ENCODE measurements at regions not wholly inside any gene's neighbourhood (a gene's known extent, or its start where the extent isn't known, plus 50 kb on each side); places are given as distances from the start of the nearest gene placed in this dataset.

- TF ChIP-seq, protein P1, sequence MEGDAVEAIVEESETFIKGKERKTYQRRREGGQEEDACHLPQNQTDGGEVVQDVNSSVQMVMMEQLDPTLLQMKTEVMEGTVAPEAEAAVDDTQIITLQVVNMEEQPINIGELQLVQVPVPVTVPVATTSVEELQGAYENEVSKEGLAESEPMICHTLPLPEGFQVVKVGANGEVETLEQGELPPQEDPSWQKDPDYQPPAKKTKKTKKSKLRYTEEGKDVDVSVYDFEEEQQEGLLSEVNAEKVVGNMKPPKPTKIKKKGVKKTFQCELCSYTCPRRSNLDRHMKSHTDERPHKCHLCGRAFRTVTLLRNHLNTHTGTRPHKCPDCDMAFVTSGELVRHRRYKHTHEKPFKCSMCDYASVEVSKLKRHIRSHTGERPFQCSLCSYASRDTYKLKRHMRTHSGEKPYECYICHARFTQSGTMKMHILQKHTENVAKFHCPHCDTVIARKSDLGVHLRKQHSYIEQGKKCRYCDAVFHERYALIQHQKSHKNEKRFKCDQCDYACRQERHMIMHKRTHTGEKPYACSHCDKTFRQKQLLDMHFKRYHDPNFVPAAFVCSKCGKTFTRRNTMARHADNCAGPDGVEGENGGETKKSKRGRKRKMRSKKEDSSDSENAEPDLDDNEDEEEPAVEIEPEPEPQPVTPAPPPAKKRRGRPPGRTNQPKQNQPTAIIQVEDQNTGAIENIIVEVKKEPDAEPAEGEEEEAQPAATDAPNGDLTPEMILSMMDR (IDR thresholded peaks at IDR 0.05; ENCODE audit: insufficient read depth, low read length) = no peak
- TF ChIP-seq GABPA (IDR thresholded peaks at IDR 0.05; ENCODE audit: low read depth) = no peak
- no peak for TF ChIP-seq POLR2AphosphoS5 (IDR thresholded peaks at IDR 0.05; ENCODE audit: low read depth)
- no peak for TF ChIP-seq REST (IDR thresholded peaks at IDR 0.05; ENCODE audit: insufficient replicate concordance, low read depth)
- no peak for TF ChIP-seq SPI1 (IDR thresholded peaks at IDR 0.05; ENCODE audit: borderline replicate concordance, low read depth)
- DNase-seq (ENCODE audit: low read depth in 1 of 2, low spot score in 1 of 2) = no peak
- Histone ChIP-seq H3K4me3 (replicated peaks; ENCODE audit: insufficient read depth, low read length) (no peak overlapping the region), H3K27me3 (ENCODE audit: insufficient read depth, poor library complexity, severe bottlenecking) (no peaks in the 10 kb centered on the region), H3K27ac (replicated peaks) (no peak overlapping the region)
Observed at GRCh38 chrX:68927178-68927577, 98.4 kb downstream of the EFNB1 start.

- Histone ChIP-seq H3K27ac (replicated peaks) (no peak overlapping the region), H3K27me3 (ENCODE audit: insufficient read depth, poor library complexity, severe bottlenecking) (no peaks in the 10 kb centered on the region), H3K4me3 (replicated peaks; ENCODE audit: insufficient read depth, low read length) (no peak overlapping the region)
- TF ChIP-seq, protein P1 (IDR thresholded peaks at IDR 0.05; ENCODE audit: insufficient read depth, low read length) = no peak
- no peak for TF ChIP-seq REST (IDR thresholded peaks at IDR 0.05; ENCODE audit: insufficient replicate concordance, low read depth)
- no peak for DNase-seq (ENCODE audit: low read depth in 1 of 2, low spot score in 1 of 2)
Observed at GRCh38 chrX:68923147-68923546, 94.3 kb downstream of the EFNB1 start.

- no peak for DNase-seq (ENCODE audit: low read depth in 1 of 2, low spot score in 1 of 2)
- no peaks in the 10 kb centered on the region for H3K27me3 ChIP-seq (ENCODE audit: insufficient read depth, poor library complexity, severe bottlenecking)
- no peak overlapping the region for H3K27ac ChIP-seq (replicated peaks)
- TF ChIP-seq SPI1 (IDR thresholded peaks at IDR 0.05; ENCODE audit: borderline replicate concordance, low read depth) = no peak
- TF ChIP-seq, protein P1 (IDR thresholded peaks at IDR 0.05; ENCODE audit: insufficient read depth, low read length) = no peak
- TF ChIP-seq REST (IDR thresholded peaks at IDR 0.05; ENCODE audit: insufficient replicate concordance, low read depth) = no peak
- no peak for TF ChIP-seq POLR2AphosphoS5 (IDR thresholded peaks at IDR 0.05; ENCODE audit: low read depth)
- no peak for TF ChIP-seq GABPA (IDR thresholded peaks at IDR 0.05; ENCODE audit: low read depth)
- H3K4me3 ChIP-seq (replicated peaks; ENCODE audit: insufficient read depth, low read length) = no peak overlapping the region
Observed at GRCh38 chrX:68922013-68922412, 93.2 kb downstream of the EFNB1 start.

All from HL-60 (cell line).